ENCODE measurements at regions not wholly inside any gene's neighbourhood (a gene's known extent, or its start where the extent isn't known, plus 50 kb on each side); places are given as distances from the start of the nearest gene placed in this dataset.
"Not testable (repeated sequence)": the region's sequence is repeated elsewhere in the genome, so short reads cannot be mapped to it uniquely, and the experiment has no call there.

DNA sequence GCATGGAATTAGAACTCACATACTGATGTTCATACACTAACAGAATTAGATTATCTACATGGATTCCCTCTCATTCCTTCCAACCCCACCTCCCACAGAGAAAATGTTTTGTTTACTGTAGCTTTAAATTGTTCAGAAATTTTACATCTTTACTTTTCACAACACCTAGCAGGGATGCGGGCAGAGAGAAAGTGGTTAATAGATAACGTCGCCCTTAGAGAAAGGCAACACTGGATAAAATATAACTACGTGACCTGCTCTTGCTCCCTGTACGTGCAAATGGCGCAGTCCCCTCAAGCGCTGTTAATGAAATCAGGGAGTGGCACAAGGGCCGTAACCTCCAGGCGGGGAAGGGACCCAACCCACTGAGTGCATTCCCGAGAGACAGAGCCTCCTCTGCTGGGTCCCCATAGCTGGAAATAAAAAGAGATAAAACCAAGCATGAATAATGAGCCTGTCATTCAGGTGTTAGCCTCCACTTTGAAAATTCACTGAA is 125.3 kb upstream of the DAPK1 start:
- H3K4me1 ChIP-seq (ENCODE audit: low read depth) = peaks cover 5% of the 10 kb centered on the region
- H3K36me3 ChIP-seq = no peaks in the 10 kb centered on the region
- no peaks in the 10 kb centered on the region for H3K9me3 ChIP-seq (ENCODE audit: low read depth)
- H3K27me3 ChIP-seq = no peaks in the 10 kb centered on the region
- DNase-seq (ENCODE audit: low read depth in 1 of 2, low spot score in 1 of 2) = peak in 1 of 2 donors; percentile 63
- no peak overlapping the region for H3K4me3 ChIP-seq
- TF ChIP-seq, protein P1, sequence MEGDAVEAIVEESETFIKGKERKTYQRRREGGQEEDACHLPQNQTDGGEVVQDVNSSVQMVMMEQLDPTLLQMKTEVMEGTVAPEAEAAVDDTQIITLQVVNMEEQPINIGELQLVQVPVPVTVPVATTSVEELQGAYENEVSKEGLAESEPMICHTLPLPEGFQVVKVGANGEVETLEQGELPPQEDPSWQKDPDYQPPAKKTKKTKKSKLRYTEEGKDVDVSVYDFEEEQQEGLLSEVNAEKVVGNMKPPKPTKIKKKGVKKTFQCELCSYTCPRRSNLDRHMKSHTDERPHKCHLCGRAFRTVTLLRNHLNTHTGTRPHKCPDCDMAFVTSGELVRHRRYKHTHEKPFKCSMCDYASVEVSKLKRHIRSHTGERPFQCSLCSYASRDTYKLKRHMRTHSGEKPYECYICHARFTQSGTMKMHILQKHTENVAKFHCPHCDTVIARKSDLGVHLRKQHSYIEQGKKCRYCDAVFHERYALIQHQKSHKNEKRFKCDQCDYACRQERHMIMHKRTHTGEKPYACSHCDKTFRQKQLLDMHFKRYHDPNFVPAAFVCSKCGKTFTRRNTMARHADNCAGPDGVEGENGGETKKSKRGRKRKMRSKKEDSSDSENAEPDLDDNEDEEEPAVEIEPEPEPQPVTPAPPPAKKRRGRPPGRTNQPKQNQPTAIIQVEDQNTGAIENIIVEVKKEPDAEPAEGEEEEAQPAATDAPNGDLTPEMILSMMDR (IDR thresholded peaks at IDR 0.05; ENCODE audit: low read depth, low read length) = no peak
- H3K27ac ChIP-seq = no peak overlapping the region

GRCh38 chr9:87374023-87374919 is 123.4 kb upstream of the DAPK1 start:
- DNase-seq (ENCODE audit: low read depth in 1 of 2, low spot score in 1 of 2); H3K27me3 ChIP-seq; H3K9me3 ChIP-seq (ENCODE audit: low read depth); H3K27ac ChIP-seq; H3K4me3 ChIP-seq; H3K4me1 ChIP-seq (ENCODE audit: low read depth); H3K36me3 ChIP-seq: not testable (repeated sequence)

DNA sequence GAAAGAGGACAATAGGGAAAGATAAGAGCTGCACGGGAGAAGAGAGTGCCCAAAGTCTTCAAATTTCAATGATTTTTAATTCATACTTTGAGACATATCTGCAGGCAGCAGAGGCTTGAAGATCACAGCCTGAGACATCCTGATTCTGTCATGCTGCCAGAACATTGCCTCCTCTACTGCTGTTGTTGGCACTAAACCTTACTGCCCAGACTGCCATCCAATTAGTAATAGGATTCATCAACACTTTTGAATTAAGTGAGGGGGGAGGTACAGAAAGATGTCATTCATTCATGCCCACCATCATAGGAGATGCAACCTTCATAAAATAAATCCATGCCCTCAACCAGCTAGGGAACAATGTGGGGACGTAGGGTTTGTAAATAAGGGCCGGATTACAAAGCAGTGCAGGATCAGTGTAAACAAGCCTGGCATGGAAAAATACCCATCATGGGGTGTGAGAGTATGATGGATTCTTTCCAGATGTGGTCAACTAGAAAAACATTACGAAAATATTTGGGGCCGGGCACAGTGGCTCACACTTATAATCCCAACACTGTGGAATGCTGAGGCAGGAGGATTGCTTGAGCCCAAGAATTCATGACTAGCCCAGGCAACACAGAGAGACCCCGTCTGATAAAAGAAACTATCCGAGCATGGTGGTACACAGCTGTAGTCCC is 122.1 kb upstream of the DAPK1 start:
- Histone ChIP-seq H3K4me3 (no peak overlapping the region), H3K27ac (no peak overlapping the region), H3K9me3 (ENCODE audit: low read depth) (no peaks in the 10 kb centered on the region), H3K27me3 (no peaks in the 10 kb centered on the region), H3K4me1 (ENCODE audit: low read depth) (peaks cover 5% of the 10 kb centered on the region), H3K36me3 (no peaks in the 10 kb centered on the region)
- TF ChIP-seq, protein P1 (IDR thresholded peaks at IDR 0.05; ENCODE audit: low read depth, low read length) = no peak
- DNase-seq (ENCODE audit: low read depth in 1 of 2, low spot score in 1 of 2) = peak in 1 of 2 donors; percentile 57

GRCh38 chr9:87378676-87379075 is 119.0 kb upstream of the DAPK1 start:
- no peak overlapping the region for H3K27ac ChIP-seq
- H3K9me3 ChIP-seq (ENCODE audit: low read depth) = no peaks in the 10 kb centered on the region
- DNase-seq (ENCODE audit: low read depth in 1 of 2, low spot score in 1 of 2) = no peak
- no peak overlapping the region for H3K4me3 ChIP-seq
- no peaks in the 10 kb centered on the region for H3K4me1 ChIP-seq (ENCODE audit: low read depth)
- no peaks in the 10 kb centered on the region for H3K27me3 ChIP-seq
- no peaks in the 10 kb centered on the region for H3K36me3 ChIP-seq
- TF ChIP-seq, protein P1 (IDR thresholded peaks at IDR 0.05; ENCODE audit: low read depth, low read length) = no peak

GRCh38 chr9:87379300-87379699 is 118.4 kb upstream of the DAPK1 start:
- Histone ChIP-seq H3K36me3 (no peaks in the 10 kb centered on the region), H3K27me3 (no peaks in the 10 kb centered on the region), H3K4me3 (no peak overlapping the region), H3K4me1 (ENCODE audit: low read depth) (no peaks in the 10 kb centered on the region), H3K27ac (no peak overlapping the region), H3K9me3 (ENCODE audit: low read depth) (no peaks in the 10 kb centered on the region)
- TF ChIP-seq, protein P1 (IDR thresholded peaks at IDR 0.05; ENCODE audit: low read depth, low read length) = no peak
- no peak for DNase-seq (ENCODE audit: low read depth in 1 of 2, low spot score in 1 of 2)

All from cardiac muscle cell (in vitro differentiated cells and primary cell).